RKO (cell line): ENCODE measurements at regions not wholly inside any gene's neighbourhood (a gene's known extent, or its start where the extent isn't known, plus 50 kb on each side); places are given as distances from the start of the nearest gene placed in this dataset.

Experiments used
- DNase-seq: peaks from one replicate; pipeline ENCODE4 v3.0.0-alpha.2; 2016; ENCODE audit warnings: low spot score

DNA sequence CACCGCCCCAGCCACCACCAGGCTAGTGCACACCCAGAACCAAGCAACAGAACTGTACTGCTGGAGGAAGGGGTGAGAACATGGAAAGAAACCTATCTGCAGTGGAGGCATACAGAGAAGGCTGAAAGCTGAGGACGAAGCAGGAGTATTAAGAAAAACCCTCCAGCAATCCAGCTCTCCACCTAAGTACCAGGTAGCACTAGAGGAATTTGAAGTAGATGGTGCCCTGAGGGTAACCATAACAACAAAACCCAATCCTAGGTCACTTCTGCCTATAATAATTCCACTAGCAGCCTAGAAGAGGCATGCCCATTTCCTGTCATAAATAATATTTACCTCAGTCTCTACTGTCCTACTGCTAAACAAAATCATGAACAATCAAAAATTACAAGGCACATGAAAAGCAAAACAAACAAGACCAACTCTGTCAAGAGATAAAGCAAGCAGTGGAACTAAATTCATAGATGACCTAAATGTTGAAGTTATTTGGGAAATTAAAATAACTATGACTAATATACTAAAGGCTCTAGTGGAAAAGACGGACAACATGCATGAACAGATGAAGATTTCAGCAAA is 51.1 kb downstream of the HYCC1 start:
- no peak for DNase-seq

DNA sequence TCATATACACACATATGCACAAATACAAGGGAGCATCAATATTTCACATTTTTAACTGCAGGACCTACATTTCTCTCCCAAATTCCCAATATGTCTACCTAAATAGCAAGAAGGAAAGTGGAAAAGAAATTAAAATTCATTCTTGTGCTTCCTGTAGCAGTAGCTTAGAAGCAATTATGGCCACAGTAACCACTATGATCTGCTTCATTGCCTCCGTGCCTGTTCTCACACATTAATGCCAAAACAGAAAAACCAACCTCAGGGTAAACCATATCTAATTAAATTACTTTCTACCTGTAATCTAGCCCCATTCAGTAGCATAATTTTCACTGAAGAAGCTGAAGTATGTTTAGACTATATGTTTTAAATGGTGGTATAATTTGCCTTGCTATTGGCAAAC is 55.2 kb downstream of the HYCC1 start:
- no peak for DNase-seq

DNA sequence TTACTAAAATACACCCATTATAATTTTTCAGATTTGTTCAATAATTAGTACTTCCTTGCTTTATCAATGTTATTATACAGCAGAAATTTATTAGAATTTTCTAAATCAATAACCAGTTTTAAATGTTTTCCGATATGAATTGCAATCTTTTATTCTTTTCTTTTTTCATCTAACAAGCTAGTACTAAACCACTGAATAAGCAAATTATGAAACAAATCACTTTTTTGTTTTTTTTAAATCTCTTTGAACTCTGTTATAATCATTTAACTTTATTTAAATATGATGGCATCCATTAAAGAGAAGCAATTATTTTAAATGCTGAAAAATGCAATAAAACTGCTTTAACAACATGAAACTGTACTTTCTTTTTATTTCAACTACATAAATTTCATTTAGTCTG is 59.7 kb downstream of the HYCC1 start:
- no peak for DNase-seq

DNA sequence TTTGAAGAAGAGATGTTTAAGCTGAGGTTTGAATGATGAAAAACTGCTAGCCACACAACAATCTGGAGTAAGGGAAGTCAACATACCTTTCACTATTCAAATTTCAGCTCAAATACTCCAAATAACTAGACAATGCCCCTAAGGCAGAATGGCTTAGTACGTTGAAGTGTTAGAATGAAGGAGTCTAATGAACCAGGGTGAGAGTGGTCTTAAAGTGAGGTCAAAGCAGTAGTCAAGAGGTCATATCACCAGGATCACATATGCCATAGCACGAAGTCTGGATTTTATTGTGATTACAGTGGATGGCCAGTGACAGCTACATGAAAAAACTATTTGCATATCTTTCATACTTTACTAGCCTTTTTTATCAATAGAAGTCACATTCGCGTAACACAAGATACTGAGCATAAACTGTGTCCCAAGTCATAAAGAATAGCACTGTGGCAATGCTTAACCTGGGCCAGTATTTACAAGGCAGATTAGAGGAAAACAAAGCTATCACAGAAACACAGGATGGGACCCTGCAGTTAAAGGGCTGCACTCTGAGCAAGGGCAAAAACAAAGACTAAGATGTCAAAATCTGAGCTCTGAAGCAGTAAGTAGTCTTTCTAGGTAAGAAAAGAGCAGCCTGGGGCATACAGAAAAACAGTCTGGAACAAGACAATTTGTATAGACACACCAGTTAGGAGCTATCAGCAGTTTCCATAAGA is 61.5 kb downstream of the HYCC1 start:
- no peak for DNase-seq

DNA sequence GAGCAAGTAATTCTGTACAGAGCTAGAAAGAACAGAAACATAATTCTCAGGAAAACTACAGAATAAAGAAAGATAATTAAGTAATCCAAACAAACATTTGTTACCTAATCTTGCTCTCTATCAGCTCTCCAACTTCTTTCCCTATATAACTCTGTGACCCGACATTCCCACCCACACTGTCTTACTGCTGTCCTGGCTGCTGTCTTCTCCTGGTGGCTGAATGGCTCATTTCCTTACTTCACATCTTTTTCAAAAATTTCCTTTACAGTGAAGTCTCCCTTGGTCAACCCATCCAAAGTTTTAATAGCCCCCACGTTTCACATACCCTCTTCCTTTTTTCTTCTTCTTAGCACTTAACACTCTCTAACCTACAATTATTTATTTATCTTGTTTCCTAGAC is 64.0 kb downstream of the HYCC1 start:
- DNase-seq = no peak

DNA sequence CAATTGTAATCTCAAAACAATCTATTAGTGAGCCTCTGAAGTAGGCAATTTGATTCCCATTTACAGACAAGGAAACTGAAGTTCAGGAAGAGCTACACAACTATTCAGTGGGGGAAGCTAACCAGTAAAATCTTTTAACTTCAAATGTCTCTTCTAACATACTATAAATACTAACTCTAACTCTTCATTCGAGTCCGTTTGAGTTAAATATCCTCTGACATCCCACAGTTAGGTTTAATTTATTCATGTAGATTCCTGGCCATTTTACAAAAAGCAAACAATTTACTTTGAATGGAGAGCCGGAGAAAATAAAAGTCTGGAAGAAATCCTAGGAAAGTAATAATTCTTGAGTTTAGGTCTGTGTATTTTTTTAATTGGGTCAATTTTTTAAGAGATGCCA is 64.7 kb downstream of the HYCC1 start:
- no peak for DNase-seq

DNA sequence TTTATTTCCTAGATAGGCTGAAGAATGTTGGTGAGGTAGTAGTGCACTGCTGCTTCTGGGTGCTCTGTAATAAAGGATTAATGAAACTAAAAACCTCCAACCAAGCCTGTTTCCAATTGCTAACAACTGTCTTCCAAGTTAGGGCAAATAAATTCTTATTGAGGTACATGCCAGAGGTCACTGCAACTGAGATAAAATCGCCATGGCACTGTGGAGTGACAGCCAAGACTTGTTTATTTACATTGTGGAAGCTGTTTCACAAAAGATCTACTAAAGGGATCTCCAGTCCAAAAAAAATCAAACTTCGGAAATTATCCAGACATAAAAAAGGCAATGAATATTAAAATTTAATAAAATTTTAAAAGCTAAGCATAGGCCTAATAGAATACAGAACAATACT is 65.2 kb downstream of the HYCC1 start:
- DNase-seq = no peak

DNA sequence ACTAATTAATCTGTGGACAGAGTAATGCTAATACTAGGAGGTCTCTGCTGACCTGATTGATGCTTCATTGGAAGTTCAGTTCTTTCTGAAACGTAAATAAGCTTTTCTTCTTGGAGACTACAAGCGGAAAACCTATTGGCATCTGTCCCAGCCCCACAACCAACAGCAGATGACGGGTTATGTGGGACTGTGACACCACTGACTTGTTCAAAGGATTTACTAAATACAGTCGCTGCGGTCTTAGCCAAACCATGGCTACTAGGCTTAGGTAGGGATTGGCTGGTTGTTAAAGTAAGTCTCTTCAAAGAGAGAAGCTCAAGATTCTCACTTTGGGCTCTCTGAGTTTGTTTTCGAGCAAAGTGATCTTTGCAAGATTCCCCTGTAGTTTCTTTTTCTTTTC is 68.3 kb downstream of the HYCC1 start:
- DNase-seq = no peak

DNA sequence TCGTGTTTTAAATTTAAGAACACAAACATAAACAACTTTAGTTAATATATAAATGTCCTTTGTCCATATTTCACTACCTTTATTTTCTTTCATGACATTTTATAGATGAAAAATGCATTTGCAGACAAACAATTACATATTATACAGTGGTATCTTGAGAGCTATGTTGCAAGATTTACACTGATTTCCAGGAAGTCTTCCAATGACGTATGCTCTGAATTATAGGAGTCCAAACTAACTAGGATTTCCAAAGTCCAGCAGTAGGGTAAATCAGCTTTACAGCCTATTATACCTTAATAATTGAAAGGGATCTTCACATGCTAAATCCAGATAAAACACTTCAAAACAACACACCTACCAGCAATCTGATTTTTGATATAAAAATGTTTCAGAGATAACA is 69.4 kb downstream of the HYCC1 start:
- no peak for DNase-seq

DNA sequence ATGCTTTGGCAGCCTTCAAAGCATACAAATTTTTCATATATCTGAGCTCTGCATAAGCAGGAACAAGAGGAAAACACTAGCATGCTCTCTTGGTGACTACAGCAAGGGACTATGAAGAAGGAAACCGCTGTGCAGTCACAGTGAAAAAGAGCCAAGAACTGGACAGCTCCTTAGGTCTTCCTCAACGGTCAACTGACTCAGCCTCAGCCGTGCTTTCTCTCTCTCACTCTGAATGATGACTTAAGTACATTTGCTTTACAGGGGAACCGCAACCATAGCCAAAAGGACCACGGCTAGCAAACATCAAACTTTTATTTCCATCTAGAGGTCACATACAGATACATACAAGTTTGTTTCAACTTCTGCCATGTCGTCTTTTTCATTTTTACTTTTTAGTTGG is 69.9 kb downstream of the HYCC1 start:
- peak; percentile 52 for DNase-seq

DNA sequence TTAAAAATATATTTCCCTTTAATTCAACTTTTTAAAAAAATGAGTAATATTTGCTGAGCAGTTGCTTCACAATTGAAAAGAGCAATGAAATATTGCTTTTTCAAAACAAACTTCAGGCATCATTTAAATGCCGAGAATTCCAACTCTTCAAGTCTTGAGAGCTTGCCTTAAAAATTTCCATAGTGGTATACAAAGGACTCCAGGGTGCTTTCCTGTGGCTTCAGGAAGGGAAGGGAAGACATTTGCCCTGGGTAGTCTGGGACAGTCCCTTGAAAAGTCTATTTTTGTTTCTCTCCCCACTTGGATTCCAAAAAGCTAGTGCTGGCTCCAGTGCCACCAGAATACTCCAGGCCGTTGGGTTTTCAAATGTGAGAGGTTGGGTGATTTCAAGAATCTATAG is 71.7 kb downstream of the HYCC1 start:
- no peak for DNase-seq

DNA sequence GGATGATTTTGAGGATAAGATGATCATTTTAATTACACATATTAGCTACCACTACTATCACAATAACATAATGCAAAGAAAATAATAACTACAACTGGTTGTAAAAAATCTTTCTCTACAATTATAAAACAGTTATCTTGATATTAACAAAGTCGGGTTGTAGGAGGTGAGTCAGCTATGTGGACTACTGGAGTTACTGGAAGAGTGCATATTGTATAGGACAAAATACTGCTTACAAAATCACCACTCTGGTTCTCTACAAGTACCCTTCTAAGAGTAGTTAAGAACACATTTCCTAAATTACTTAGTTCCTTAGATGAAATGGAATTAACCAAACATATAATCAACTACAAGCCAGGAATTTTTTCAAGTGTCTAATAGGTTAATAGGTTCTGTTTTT is 74.1 kb downstream of the HYCC1 start:
- no peak for DNase-seq

DNA sequence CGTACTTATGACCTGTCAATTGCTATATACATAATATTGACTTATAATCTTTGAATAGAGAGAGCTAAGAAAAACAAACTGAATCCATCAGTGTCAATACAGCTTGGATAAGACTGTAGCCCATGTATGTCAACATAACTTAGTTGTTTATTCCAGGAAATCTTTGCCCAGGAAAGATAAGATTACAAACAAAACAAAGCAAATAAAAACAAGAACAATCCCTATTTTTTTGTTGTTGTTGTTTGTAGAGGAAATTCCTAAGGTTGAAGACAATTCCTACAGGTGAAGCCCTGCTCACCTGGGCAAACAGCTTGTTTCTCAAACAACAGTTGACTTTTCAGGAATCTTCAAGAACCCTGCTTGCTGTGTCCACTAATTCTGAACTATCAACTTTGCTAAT is 76.0 kb downstream of the HYCC1 start:
- DNase-seq = no peak

DNA sequence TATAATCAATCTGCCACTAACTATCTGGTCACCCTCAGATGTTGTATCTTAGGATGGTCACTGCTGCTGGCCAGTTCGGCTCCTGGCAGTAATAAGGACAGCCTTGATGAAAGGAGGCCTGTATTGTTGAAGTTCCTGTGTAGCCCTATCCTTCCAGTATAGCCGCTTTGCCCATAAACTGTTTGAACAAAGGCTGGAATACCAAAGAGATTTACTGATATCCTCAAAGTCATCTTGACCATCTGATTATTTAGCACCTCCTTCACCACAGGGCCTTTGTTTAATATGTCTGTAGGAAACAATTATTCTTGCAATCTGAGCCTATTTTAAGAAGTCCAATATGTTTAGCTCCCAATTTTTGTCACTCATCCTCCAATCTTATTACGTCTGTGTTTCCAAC is 77.7 kb downstream of the HYCC1 start:
- DNase-seq = no peak

DNA sequence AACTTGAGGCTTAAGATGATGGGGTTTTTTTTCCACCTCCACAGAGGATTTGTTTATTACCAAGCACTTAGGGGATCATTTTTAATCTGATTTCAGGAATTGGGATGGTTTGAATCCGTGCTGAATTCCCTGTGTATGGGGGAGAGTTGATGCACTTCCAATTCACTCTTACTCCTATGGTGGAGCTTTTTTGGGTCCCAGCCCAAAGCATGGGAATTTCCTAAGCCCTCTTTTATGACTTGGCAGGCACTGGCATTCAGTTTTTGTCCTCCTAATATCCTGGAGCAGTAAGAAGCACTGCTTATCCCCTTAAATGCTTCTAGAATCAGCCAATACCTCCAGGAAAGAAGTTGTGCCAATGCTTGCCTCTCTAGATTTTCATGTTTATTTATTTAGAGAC is 78.7 kb downstream of the HYCC1 start:
- no peak for DNase-seq

DNA sequence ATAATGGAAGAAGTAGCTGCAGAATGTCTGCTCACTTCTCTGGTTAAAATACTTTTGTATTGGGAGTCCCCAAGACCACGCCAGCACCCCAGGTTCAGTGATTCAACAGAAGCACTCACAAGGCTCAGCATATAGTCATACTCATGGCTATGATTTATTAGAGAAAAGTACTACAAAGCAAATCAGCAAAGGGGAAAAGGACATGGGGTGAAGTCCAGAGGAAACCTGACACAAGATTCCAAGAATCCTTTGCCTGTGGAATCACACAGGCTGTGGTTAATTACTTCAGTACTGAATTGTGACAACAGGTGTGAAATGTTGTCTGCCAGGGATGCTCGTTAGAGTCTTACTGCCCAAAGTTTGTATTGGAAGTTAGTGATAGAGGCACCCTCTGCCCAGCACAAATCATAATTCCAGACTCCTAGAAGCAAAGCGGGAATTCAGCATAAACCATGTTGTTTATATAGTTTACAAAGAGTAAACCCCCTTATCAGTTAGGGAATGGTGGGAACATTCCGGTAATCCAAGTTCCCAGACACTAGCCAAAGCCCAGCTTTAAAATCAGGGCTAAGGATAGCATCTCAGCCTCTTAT is 79.4 kb downstream of the HYCC1 start:
- DNase-seq = no peak

DNA sequence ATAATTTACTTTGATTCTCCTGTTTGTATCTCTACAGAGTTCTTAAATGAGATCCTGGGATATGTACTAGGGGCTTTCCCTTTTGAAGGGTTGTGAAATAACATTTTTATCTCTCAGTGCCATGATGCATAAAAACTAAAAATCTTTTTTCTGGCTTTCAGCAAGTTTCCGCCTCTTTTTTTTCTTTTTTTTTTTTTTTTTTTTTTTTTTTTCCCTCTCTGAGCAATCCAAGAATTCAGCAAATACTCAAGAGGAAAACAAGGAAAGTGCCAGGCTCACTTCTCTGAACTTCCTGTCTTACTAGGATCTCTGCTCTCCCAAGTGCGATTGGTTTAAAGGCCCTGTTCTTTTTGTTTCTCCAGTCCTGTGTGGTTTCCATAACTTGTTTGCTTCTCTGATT is 79.9 kb downstream of the HYCC1 start:
- DNase-seq = no peak

DNA sequence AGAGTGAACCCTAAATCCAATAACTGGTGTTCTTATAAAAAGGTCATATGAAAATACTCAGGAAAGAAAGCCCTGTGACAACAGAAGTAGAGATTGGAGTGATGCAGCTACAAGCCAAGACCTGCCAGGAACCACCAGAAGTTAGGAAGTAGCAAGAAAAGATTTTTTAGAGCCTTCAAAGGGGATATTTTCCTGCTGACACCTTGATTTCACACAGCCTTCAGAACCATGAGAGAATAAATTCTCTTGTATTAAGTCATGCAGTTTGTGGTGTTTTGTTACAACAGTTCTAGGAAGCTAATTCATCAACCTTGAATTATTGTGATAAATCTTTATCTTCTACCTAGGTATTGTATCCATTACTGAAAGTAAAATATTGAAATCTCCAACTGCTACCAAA is 81.0 kb downstream of the HYCC1 start:
- no peak for DNase-seq

DNA sequence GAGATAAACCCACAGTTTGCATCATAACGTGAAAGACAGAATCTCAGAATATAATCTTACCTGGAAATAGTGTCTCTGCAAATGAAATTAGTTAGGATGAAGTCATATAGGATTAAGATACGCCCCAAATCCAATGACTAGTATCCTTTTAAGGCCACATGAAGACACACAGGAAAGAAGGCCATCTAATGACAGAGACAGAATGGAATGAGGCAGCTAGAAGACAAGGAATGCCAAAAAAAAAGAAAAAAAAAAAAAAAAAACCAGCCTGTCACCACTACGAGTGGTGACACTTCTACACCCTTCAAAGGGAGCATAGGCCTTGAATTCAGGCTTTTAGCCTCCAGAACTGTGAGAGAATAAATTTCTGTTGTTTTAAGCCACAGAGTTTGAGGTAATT is 82.9 kb downstream of the HYCC1 start:
- DNase-seq = no peak

DNA sequence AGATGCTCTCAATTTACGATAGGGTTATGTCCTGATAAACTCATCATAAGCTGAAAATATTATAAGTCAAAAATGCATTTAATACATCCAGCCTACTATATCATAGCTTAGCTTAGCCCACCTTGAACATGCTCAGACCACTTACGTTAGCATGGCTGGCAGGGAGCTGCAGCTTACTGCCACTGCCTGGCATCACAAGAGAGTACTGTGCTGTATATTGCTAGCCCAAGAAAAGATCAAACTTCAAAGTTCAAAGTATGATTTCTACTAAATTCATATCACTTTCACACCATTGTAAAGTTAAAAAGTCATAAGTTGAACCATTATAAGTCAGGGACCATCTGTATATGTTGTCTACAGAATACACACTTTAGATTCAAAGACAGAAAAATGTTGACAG is 91.6 kb downstream of the HYCC1 start:
- DNase-seq = no peak

DNA sequence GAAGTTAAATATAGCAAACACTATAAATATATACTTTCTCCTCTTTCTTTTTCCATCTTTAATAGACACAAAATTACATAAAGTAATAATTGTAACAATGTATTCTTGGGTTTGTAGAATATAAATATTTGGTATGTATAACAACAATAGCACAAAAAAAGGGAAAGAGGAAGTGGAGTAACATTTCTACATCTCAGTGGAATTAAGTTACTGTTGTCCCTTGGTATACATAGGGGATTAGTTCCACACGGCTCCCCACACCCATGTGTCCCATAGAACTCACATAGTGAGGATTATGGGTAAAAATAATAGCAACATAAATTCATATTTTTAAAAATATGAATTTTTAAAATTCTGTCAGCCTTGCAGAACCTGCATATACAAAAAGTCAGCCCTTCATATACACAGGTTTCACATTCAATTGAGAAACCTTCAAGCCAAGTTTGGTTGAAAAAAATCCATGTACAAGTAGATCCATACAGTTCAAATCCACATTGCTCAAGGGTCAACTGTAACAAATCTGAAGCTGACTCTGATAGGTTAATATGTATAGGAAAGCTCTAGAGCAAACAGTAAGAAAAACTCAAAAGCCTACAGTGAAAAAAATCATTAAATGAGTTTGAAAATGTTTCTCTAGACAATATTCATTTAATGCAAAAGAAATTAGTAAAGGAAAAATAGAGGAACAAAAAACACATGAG is 92.4 kb downstream of the HYCC1 start:
- no peak for DNase-seq

DNA sequence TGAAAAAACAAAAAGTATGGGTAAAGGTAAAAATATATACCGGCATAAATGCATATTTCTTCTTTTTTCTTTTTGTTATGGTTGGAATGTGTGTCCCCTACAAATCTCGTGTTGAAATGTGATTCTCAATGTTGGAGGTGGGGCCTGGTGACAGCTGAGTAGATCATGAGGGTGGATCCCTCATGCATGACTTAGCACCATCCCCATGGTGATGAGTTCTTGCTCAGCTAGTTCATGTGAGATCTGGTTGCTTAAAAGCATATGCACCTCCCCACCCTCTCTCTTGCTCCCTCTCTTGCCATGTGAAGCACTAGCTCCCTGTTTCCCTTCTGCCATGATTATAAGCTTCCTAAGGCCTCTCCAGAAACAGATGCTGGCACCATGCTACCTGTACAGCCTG is 93.3 kb downstream of the HYCC1 start:
- DNase-seq = no peak

DNA sequence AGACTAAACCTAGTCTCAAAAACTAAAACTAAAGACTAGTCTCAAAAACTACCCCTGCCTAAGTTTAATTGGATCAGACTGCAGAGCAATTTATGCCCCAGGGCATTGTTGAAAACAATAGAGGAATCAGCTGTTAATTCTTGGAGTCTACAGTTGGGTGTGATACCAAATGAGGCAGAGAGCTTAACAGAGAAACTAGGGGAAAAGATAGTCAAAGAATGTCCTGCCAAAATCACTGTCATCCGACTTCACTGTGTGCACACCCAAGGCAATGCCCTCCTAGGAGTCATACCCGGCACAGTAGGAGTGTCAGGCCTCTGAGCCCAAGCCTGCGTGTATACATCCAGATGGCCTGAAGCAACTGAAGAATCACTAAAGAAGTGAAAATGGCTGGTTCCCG is 90.5 kb upstream of the TOMM7 start:
- no peak for DNase-seq
